ENCODE measurements at regions not wholly inside any gene's neighbourhood (a gene's known extent, or its start where the extent isn't known, plus 50 kb on each side); places are given as distances from the start of the nearest gene placed in this dataset.
A peak's percentile ranks its signal among the peaks of the same experiment; 100 is the strongest.

- Histone ChIP-seq H2BK12ac (ENCODE audit: low read length) (no peak overlapping the region), H3K79me1 (ENCODE audit: low read depth, low read length) (no peaks in the 10 kb centered on the region), H3K27me3 (ENCODE audit: control insufficient read depth in 3 of 3, insufficient read depth in 3 of 3, low read depth in 1 of 3, low read length in 3 of 3) (no peaks in the 10 kb centered on the region), H2BK120ac (ENCODE audit: low read depth, low read length) (no peak overlapping the region), H3K18ac (ENCODE audit: low read length) (no peak overlapping the region), H4K8ac (ENCODE audit: low read depth, low read length) (no peak overlapping the region), H2AK5ac (ENCODE audit: low read depth, low read length) (no peak overlapping the region), H4K91ac (ENCODE audit: low read depth, low read length, poor library complexity) (no peak overlapping the region), H2AFZ (ENCODE audit: low read length) (no peak overlapping the region), H3K27ac (replicated peaks; ENCODE audit: low read length) (no peak overlapping the region), H3K9ac (ENCODE audit: low read depth, low read length, poor library complexity) (no peak overlapping the region), H3K4me3 (ENCODE audit: low read length in 2 of 2) (no peak overlapping the region), H3K4me2 (ENCODE audit: insufficient read depth, low read length, poor library complexity, severe bottlenecking) (no peak overlapping the region), H3K4ac (ENCODE audit: low read length) (no peak overlapping the region), H3K36me3 (replicated peaks in 1 of 2; ENCODE audit: control insufficient read depth in 2 of 2, insufficient read depth in 2 of 2, low read length in 2 of 2) (no peaks in the 10 kb centered on the region), H3K4me1 (ENCODE audit: control insufficient read depth in 2 of 2, insufficient read depth in 1 of 2, low read depth in 1 of 2, low read length in 2 of 2) (peaks cover 0 to 2% of the 10 kb centered on the region in 2 donors), H3K23ac (ENCODE audit: low read depth, low read length, poor library complexity) (no peak overlapping the region), H3K14ac (ENCODE audit: low read length) (no peak overlapping the region), H2BK15ac (ENCODE audit: low read length) (no peak overlapping the region), H2BK5ac (ENCODE audit: low read length) (no peak overlapping the region), H3K9me3 (replicated peaks in 1 of 2; ENCODE audit: control insufficient read depth in 2 of 2, insufficient read depth in 1 of 2, low read depth in 1 of 2, low read length in 2 of 2) (peaks cover 0 to 2% of the 10 kb centered on the region in 2 donors)
- no peak for DNase-seq (ENCODE audit: low spot score)
- WGBS, 2 donors (ENCODE audit: extremely low coverage in 2 of 2, insufficient read length in 2 of 2, insufficient replicate concordance in 1 of 2), result no CpG with 5 or more reads among the region's 3 CpGs
Measured at GRCh38 chr5:86765778-86766502, 148.2 kb downstream of the COX7C start.

GRCh38 chr5:86768699-86769202 lies 151.0 kb downstream of the COX7C start:
- no peaks in the 10 kb centered on the region for H3K27me3 ChIP-seq (ENCODE audit: control insufficient read depth in 3 of 3, insufficient read depth in 3 of 3, low read depth in 1 of 3, low read length in 3 of 3)
- DNase-seq (ENCODE audit: low spot score), result no peak
- H2BK120ac ChIP-seq (ENCODE audit: low read depth, low read length), result no peak overlapping the region
- peaks cover 0 to 2% of the 10 kb centered on the region in 2 donors for H3K4me1 ChIP-seq (ENCODE audit: control insufficient read depth in 2 of 2, insufficient read depth in 1 of 2, low read depth in 1 of 2, low read length in 2 of 2)
- H2BK5ac ChIP-seq (ENCODE audit: low read length), result no peak overlapping the region
- H3K4me2 ChIP-seq (ENCODE audit: insufficient read depth, low read length, poor library complexity, severe bottlenecking), result no peak overlapping the region
- H3K36me3 ChIP-seq (replicated peaks in 1 of 2; ENCODE audit: control insufficient read depth in 2 of 2, insufficient read depth in 2 of 2, low read length in 2 of 2), result no peaks in the 10 kb centered on the region
- H3K4me3 ChIP-seq (ENCODE audit: low read length in 2 of 2), result no peak overlapping the region
- no peak overlapping the region for H2BK12ac ChIP-seq (ENCODE audit: low read length)
- no CpG with 5 or more reads among the region's 2 CpGs for WGBS, 2 donors (ENCODE audit: extremely low coverage in 2 of 2, insufficient read length in 2 of 2, insufficient replicate concordance in 1 of 2)
- no peak overlapping the region for H2AK5ac ChIP-seq (ENCODE audit: low read depth, low read length)
- H3K27ac ChIP-seq (replicated peaks; ENCODE audit: low read length), result no peak overlapping the region
- no peak overlapping the region for H4K8ac ChIP-seq (ENCODE audit: low read depth, low read length)
- H3K14ac ChIP-seq (ENCODE audit: low read length), result no peak overlapping the region
- no peak overlapping the region for H3K18ac ChIP-seq (ENCODE audit: low read length)
- no peak overlapping the region for H4K91ac ChIP-seq (ENCODE audit: low read depth, low read length, poor library complexity)
- peaks cover 0 to 2% of the 10 kb centered on the region in 2 donors for H3K9me3 ChIP-seq (replicated peaks in 1 of 2; ENCODE audit: control insufficient read depth in 2 of 2, insufficient read depth in 1 of 2, low read depth in 1 of 2, low read length in 2 of 2)
- H3K9ac ChIP-seq (ENCODE audit: low read depth, low read length, poor library complexity), result no peak overlapping the region
- H2BK15ac ChIP-seq (ENCODE audit: low read length), result no peak overlapping the region
- H3K23ac ChIP-seq (ENCODE audit: low read depth, low read length, poor library complexity), result no peak overlapping the region
- no peaks in the 10 kb centered on the region for H3K79me1 ChIP-seq (ENCODE audit: low read depth, low read length)
- H2AFZ ChIP-seq (ENCODE audit: low read length), result no peak overlapping the region
- no peak overlapping the region for H3K4ac ChIP-seq (ENCODE audit: low read length)

GRCh38 chr5:86780018-86780417 lies 162.3 kb downstream of the COX7C start:
- no peak overlapping the region for H2BK12ac ChIP-seq (ENCODE audit: low read length)
- H3K4me3 ChIP-seq (ENCODE audit: low read length in 2 of 2), result no peak overlapping the region
- H3K27ac ChIP-seq (replicated peaks; ENCODE audit: low read length), result no peak overlapping the region
- no peak overlapping the region for H3K23ac ChIP-seq (ENCODE audit: low read depth, low read length, poor library complexity)
- no peak overlapping the region for H3K18ac ChIP-seq (ENCODE audit: low read length)
- H4K8ac ChIP-seq (ENCODE audit: low read depth, low read length), result no peak overlapping the region
- H3K9me3 ChIP-seq (replicated peaks in 1 of 2; ENCODE audit: control insufficient read depth in 2 of 2, insufficient read depth in 1 of 2, low read depth in 1 of 2, low read length in 2 of 2), result no peaks in the 10 kb centered on the region
- H2BK120ac ChIP-seq (ENCODE audit: low read depth, low read length), result no peak overlapping the region
- no peak overlapping the region for H2BK15ac ChIP-seq (ENCODE audit: low read length)
- H3K36me3 ChIP-seq (replicated peaks in 1 of 2; ENCODE audit: control insufficient read depth in 2 of 2, insufficient read depth in 2 of 2, low read length in 2 of 2), result no peaks in the 10 kb centered on the region
- no peak overlapping the region for H3K14ac ChIP-seq (ENCODE audit: low read length)
- no peak overlapping the region for H3K4me2 ChIP-seq (ENCODE audit: insufficient read depth, low read length, poor library complexity, severe bottlenecking)
- no peak overlapping the region for H3K4ac ChIP-seq (ENCODE audit: low read length)
- no peak overlapping the region for H4K91ac ChIP-seq (ENCODE audit: low read depth, low read length, poor library complexity)
- DNase-seq (ENCODE audit: low spot score), result no peak
- H3K9ac ChIP-seq (ENCODE audit: low read depth, low read length, poor library complexity), result no peak overlapping the region
- no peaks in the 10 kb centered on the region for H3K27me3 ChIP-seq (ENCODE audit: control insufficient read depth in 3 of 3, insufficient read depth in 3 of 3, low read depth in 1 of 3, low read length in 3 of 3)
- H2AFZ ChIP-seq (ENCODE audit: low read length), result no peak overlapping the region
- no peaks in the 10 kb centered on the region for H3K4me1 ChIP-seq (ENCODE audit: control insufficient read depth in 2 of 2, insufficient read depth in 1 of 2, low read depth in 1 of 2, low read length in 2 of 2)
- H3K79me1 ChIP-seq (ENCODE audit: low read depth, low read length), result no peaks in the 10 kb centered on the region
- no peak overlapping the region for H2AK5ac ChIP-seq (ENCODE audit: low read depth, low read length)
- no peak overlapping the region for H2BK5ac ChIP-seq (ENCODE audit: low read length)

GRCh38 chr5:86786955-86787354 lies 169.2 kb downstream of the COX7C start:
- Histone ChIP-seq H3K27me3 (ENCODE audit: control insufficient read depth in 3 of 3, insufficient read depth in 3 of 3, low read depth in 1 of 3, low read length in 3 of 3) (no peaks in the 10 kb centered on the region), H2BK120ac (ENCODE audit: low read depth, low read length) (no peak overlapping the region), H2BK12ac (ENCODE audit: low read length) (no peak overlapping the region), H2AK5ac (ENCODE audit: low read depth, low read length) (no peak overlapping the region), H2BK5ac (ENCODE audit: low read length) (no peak overlapping the region), H2BK15ac (ENCODE audit: low read length) (no peak overlapping the region), H4K91ac (ENCODE audit: low read depth, low read length, poor library complexity) (no peak overlapping the region), H3K4me1 (ENCODE audit: control insufficient read depth in 2 of 2, insufficient read depth in 1 of 2, low read depth in 1 of 2, low read length in 2 of 2) (no peaks in the 10 kb centered on the region), H3K27ac (replicated peaks; ENCODE audit: low read length) (no peak overlapping the region), H4K8ac (ENCODE audit: low read depth, low read length) (no peak overlapping the region), H3K4ac (ENCODE audit: low read length) (no peak overlapping the region), H2AFZ (ENCODE audit: low read length) (no peak overlapping the region), H3K23ac (ENCODE audit: low read depth, low read length, poor library complexity) (no peak overlapping the region), H3K4me2 (ENCODE audit: insufficient read depth, low read length, poor library complexity, severe bottlenecking) (no peak overlapping the region), H3K9me3 (replicated peaks in 1 of 2; ENCODE audit: control insufficient read depth in 2 of 2, insufficient read depth in 1 of 2, low read depth in 1 of 2, low read length in 2 of 2) (no peaks in the 10 kb centered on the region), H3K79me1 (ENCODE audit: low read depth, low read length) (no peaks in the 10 kb centered on the region), H3K4me3 (ENCODE audit: low read length in 2 of 2) (no peak overlapping the region), H3K18ac (ENCODE audit: low read length) (no peak overlapping the region), H3K9ac (ENCODE audit: low read depth, low read length, poor library complexity) (no peak overlapping the region), H3K36me3 (replicated peaks in 1 of 2; ENCODE audit: control insufficient read depth in 2 of 2, insufficient read depth in 2 of 2, low read length in 2 of 2) (no peaks in the 10 kb centered on the region), H3K14ac (ENCODE audit: low read length) (no peak overlapping the region)
- peak; percentile 6 for DNase-seq (ENCODE audit: low spot score)
- WGBS, 2 donors (ENCODE audit: extremely low coverage in 2 of 2, insufficient read length in 2 of 2, insufficient replicate concordance in 1 of 2), result no CpG with 5 or more reads among the region's 2 CpGs
